GM12878 (cell line): ENCODE measurements at regions not wholly inside any gene's neighbourhood (a gene's known extent, or its start where the extent isn't known, plus 50 kb on each side); places are given as distances from the start of the nearest gene placed in this dataset.

Experiments used
- ATAC-seq: fragments of 200-7000 bp; cut with Tn5 transposase; 3 replicates; pipeline ENCODE4 v1.9.1; 2020; ENCODE audit warnings: mild to moderate bottlenecking, moderate library complexity
- BruUV-seq: library from RNA; stranded (reverse); fragments of 400-500 nt; replicated peaks from 2 replicates; lab custom pipeline; 2021; lab: Mats Ljungman, UMichigan
- CTCF ChIA-PET: fragments of 300-600 bp; sonication (Branson Sonifier 250); formaldehyde crosslinking; extraction: SDS; loops from one replicate; lab custom pipeline; 2021; ENCODE audit warnings: inconsistent platforms; lab: Yijun Ruan, JAX
- POLR2A ChIA-PET: fragments of 350-600 bp; formaldehyde crosslinking; extraction: SDS; loops from one replicate; lab custom pipeline; 2021; ENCODE audit warnings: inconsistent platforms; lab: Charles Lee
- RAD21 ChIA-PET: fragments of 300-600 bp; sonication (Branson Sonifier 250); formaldehyde crosslinking; loops from one replicate; lab custom pipeline; 2023; ENCODE audit warnings: antibody characterized with exemption; ENCODE audit not compliant: unreplicated experiment; lab: Charles Lee
- SMC1A ChIA-PET: fragments of 300-600 bp; sonication (Branson Sonifier 250); formaldehyde crosslinking; loops from one replicate; lab custom pipeline; 2023; ENCODE audit not compliant: unreplicated experiment, uncharacterized antibody; lab: Charles Lee
- DNase-seq: peaks from one replicate; pipeline ENCODE4 v3.0.0-alpha.2; 2011; ENCODE audit warnings: low read depth, low spot score
- FAIRE-seq: peaks from 3 replicates; lab custom pipeline; 2011; peaks lifted over from hg19 to GRCh38; lab: Jason Lieb, UNC
- H2AFZ ChIP-seq: 2 replicates; pipeline ENCODE4 v1.6.0; 2011; ENCODE audit warnings: low read depth, low read length, control low read depth; ENCODE audit not compliant: control insufficient read depth
- H3K27ac ChIP-seq: 2 replicates; pipeline ENCODE4 v1.5.1; 2011; ENCODE audit warnings: control low read depth; ENCODE audit not compliant: control insufficient read depth, insufficient read depth
- H3K27me3 ChIP-seq, 2 experiments: replicated peaks in 1 of 2; 2 replicates each; pipeline versions ENCODE4 v1.6.0 to v1.6.1; 2011; ENCODE audit warnings: low read length in 1 of 2; ENCODE audit not compliant: control insufficient read depth in 2 of 2, insufficient read depth in 2 of 2
- H3K36me3 ChIP-seq, 2 experiments: 2 replicates each; pipeline ENCODE4 v1.5.1; 2011; ENCODE audit warnings: low read length in 1 of 2; ENCODE audit not compliant: control insufficient read depth in 2 of 2, insufficient read depth in 2 of 2
- H3K4me1 ChIP-seq: 2 replicates; pipeline ENCODE4 v1.6.1; 2011; ENCODE audit warnings: mild to moderate bottlenecking, low read length, moderate library complexity, mixed read lengths; ENCODE audit not compliant: control insufficient read depth, insufficient read depth
- H3K4me2 ChIP-seq: 2 replicates; pipeline ENCODE4 v1.6.0; 2011; ENCODE audit warnings: control low read depth; ENCODE audit not compliant: control insufficient read depth, insufficient read depth
- H3K4me3 ChIP-seq: fragments of 200-600 bp; sonication (generic); 2 replicates; pipeline ENCODE4 v1.5.1; 2016
- H3K79me2 ChIP-seq: 2 replicates; pipeline ENCODE4 v1.6.0; 2011; ENCODE audit warnings: low read length; ENCODE audit not compliant: control insufficient read depth, insufficient read depth
- H3K9ac ChIP-seq: 2 replicates; pipeline ENCODE4 v1.8.0; 2011; ENCODE audit warnings: low read length, control low read depth, mixed read lengths; ENCODE audit not compliant: control insufficient read depth, insufficient read depth
- H3K9me3 ChIP-seq: replicated peaks from 3 replicates; pipeline ENCODE4 v1.5.1; 2011; ENCODE audit warnings: mild to moderate bottlenecking, low read length; ENCODE audit not compliant: control insufficient read depth, insufficient read depth
- H4K20me1 ChIP-seq: 2 replicates; pipeline ENCODE4 v1.6.0; 2011; ENCODE audit not compliant: control insufficient read depth, insufficient read depth
- BMI1 ChIP-seq: fragments of 450-650 bp; IDR thresholded peaks from 2 replicates; pipeline ENCODE4 v1.6.1; 2016; ENCODE audit warnings: mild to moderate bottlenecking, moderate library complexity, borderline replicate concordance
- EED ChIP-seq: sonication (generic); IDR thresholded peaks from 2 replicates; pipeline ENCODE4 v1.6.1; 2016; ENCODE audit warnings: antibody characterized with exemption, low read depth
- ESRRA ChIP-seq: IDR thresholded peaks from 2 replicates; pipeline ENCODE4 v1.6.1; 2012; ENCODE audit warnings: mild to moderate bottlenecking, low read length, improper control_type of control experiment
- FOXM1 ChIP-seq: IDR thresholded peaks from 2 replicates; pipeline ENCODE4 v1.6.1; 2012; ENCODE audit warnings: low read depth, mild to moderate bottlenecking, inconsistent platforms, low read length, moderate library complexity
- GATAD2B ChIP-seq: fragments of 450-650 bp; conservative IDR thresholded peaks from 2 replicates; pipeline ENCODE4 v1.6.1; 2017; ENCODE audit warnings: low read depth, mild to moderate bottlenecking, moderate library complexity
- HCFC1 ChIP-seq: fragments of 150-350 bp; IDR thresholded peaks from 2 replicates; pipeline ENCODE4 v1.6.1; 2014; ENCODE audit warnings: low read length
- JUNB ChIP-seq: IDR thresholded peaks from 2 replicates; pipeline ENCODE4 v1.6.1; 2016; ENCODE audit warnings: antibody characterized with exemption, mild to moderate bottlenecking
- LARP7 ChIP-seq: fragments of 450-650 bp; IDR thresholded peaks from 2 replicates; pipeline ENCODE4 v1.6.1; 2017; ENCODE audit warnings: mild to moderate bottlenecking
- MYC ChIP-seq: IDR thresholded peaks from 2 replicates; pipeline ENCODE4 v1.6.1; 2011; ENCODE audit warnings: mild to moderate bottlenecking, low read length, moderate library complexity, inconsistent platforms; ENCODE audit not compliant: insufficient read depth, insufficient replicate concordance, insufficient read length, severe bottlenecking
- NFYA ChIP-seq: IDR thresholded peaks from 2 replicates; pipeline ENCODE4 v1.6.1; 2011; ENCODE audit warnings: low read depth, mild to moderate bottlenecking, low read length, improper control_type of control experiment, borderline replicate concordance
- NFYB ChIP-seq: IDR thresholded peaks from 2 replicates; pipeline ENCODE4 v1.6.1; 2011; ENCODE audit warnings: low read depth, mild to moderate bottlenecking, low read length, improper control_type of control experiment, moderate library complexity; ENCODE audit not compliant: insufficient read depth
- PML ChIP-seq: IDR thresholded peaks from 2 replicates; pipeline ENCODE4 v1.6.1; 2012; ENCODE audit warnings: low read length, inconsistent platforms
- RAD51 ChIP-seq: fragments of 450-650 bp; IDR thresholded peaks from 2 replicates; pipeline ENCODE4 v1.6.1; 2016; ENCODE audit warnings: moderate library complexity, mild to moderate bottlenecking, inconsistent platforms
- RELA ChIP-seq: fragments of 450-650 bp; IDR thresholded peaks from 2 replicates; pipeline ENCODE4 v1.8.0; 2014; ENCODE audit warnings: borderline replicate concordance; ENCODE audit not compliant: partially characterized antibody
- SMARCA5 ChIP-seq: fragments of 450-650 bp; IDR thresholded peaks from 2 replicates; pipeline ENCODE4 v1.6.1; 2017; ENCODE audit warnings: mild to moderate bottlenecking
- SP1 ChIP-seq: IDR thresholded peaks from one replicate; pipeline ENCODE4 v1.6.1; 2011; ENCODE audit warnings: low read depth, low read length
- STAT3 ChIP-seq: IDR thresholded peaks from 2 replicates; pipeline ENCODE4 v1.6.1; 2011; ENCODE audit warnings: low read depth, low read length, improper control_type of control experiment
- WRNIP1 ChIP-seq: IDR thresholded peaks from 2 replicates; pipeline ENCODE4 v1.6.1; 2011; ENCODE audit warnings: low read depth, low read length, improper control_type of control experiment, borderline replicate concordance
- YBX1 ChIP-seq: fragments of 450-650 bp; IDR thresholded peaks from 2 replicates; pipeline ENCODE4 v1.6.1; 2016; ENCODE audit warnings: antibody characterized with exemption
- in situ Hi-C: fragments of 300-500 bp; cut with MboI; formaldehyde crosslinking; loops from 9 replicates; pipeline ENCODE4 v1.14.3; 2018; ENCODE audit warnings: mixed read lengths
- intact Hi-C: fragments of 100-400 bp; cut with micrococcal nuclease; formaldehyde crosslinking; loops from one replicate; pipeline ENCODE4 v1.14.2; 2022; ENCODE audit not compliant: unreplicated experiment
- TF ChIP-seq, protein P1 (sequence below): fragments of 450-650 bp; IDR thresholded peaks from 2 replicates; pipeline ENCODE4 v1.6.1; 2018; ENCODE audit warnings: borderline replicate concordance, mild to moderate bottlenecking; ENCODE audit not compliant: partially characterized antibody

DNA sequence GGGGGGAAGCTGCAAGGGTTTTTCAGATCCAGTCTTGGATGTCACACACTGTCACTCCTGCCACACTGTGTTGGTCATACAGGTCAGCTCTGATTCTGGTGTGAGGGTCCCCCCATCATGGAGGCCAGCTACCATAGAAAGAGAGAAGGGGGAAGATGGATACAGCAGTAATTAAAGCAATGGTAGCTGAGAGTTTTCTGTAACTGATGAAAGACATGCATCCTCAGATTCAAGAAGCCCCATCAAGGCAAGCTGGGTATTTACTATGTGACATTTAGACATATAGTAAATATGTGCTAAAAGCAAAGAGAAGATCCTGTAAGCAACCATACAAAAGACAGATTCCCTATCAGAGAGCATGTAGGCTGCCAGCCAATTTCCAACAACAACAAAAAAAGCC is 110.9 kb upstream of the COL5A1 start:
- no peaks in the 10 kb centered on the region for H3K27me3 ChIP-seq
- no peak overlapping the region for H3K27ac ChIP-seq
- SMC1A ChIA-PET = no interaction called here
- no peak for ATAC-seq
- POLR2A ChIA-PET = no interaction called here
- no peaks in the 10 kb centered on the region for H3K4me1 ChIP-seq
- DNase-seq = no peak
- in situ Hi-C loops (no loop called here), intact Hi-C loops (no loop called here)
- no peak overlapping the region for H3K4me3 ChIP-seq
- no peaks in the 10 kb centered on the region for H3K9me3 ChIP-seq
- FAIRE-seq = no peak
- no peak overlapping the region for H2AFZ ChIP-seq
- no peaks in the 10 kb centered on the region for H3K36me3 ChIP-seq
- BruUV-seq = no TSS peak
- H4K20me1 ChIP-seq = no peaks in the 10 kb centered on the region
- RAD21 ChIA-PET = no interaction called here
- CTCF ChIA-PET = no interaction called here
- no peaks in the 10 kb centered on the region for H3K79me2 ChIP-seq
- no peak overlapping the region for H3K9ac ChIP-seq
- TF ChIP-seq RELA (no peak), NFYA (no peak), BMI1 (no peak), NFYB (no peak), WRNIP1 (no peak), ESRRA (no peak), FOXM1 (no peak), SP1 (no peak), MYC (no peak), JUNB (no peak), PML (no peak), LARP7 (no peak), EED (no peak), GATAD2B (no peak), HCFC1 (no peak), YBX1 (no peak), SMARCA5 (no peak), STAT3 (no peak), RAD51 (no peak)
- TF ChIP-seq, protein P1, sequence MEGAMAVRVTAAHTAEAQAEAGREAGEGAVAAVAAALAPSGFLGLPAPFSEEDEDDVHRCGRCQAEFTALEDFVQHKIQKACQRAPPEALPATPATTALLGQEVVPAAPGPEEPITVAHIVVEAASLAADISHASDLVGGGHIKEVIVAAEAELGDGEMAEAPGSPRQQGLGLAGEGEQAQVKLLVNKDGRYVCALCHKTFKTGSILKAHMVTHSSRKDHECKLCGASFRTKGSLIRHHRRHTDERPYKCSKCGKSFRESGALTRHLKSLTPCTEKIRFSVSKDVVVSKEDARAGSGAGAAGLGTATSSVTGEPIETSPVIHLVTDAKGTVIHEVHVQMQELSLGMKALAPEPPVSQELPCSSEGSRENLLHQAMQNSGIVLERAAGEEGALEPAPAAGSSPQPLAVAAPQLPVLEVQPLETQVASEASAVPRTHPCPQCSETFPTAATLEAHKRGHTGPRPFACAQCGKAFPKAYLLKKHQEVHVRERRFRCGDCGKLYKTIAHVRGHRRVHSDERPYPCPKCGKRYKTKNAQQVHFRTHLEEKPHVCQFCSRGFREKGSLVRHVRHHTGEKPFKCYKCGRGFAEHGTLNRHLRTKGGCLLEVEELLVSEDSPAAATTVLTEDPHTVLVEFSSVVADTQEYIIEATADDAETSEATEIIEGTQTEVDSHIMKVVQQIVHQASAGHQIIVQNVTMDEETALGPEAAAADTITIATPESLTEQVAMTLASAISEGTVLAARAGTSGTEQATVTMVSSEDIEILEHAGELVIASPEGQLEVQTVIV = no peak
- no peak overlapping the region for H3K4me2 ChIP-seq
